Erythroblast (primary cell): ENCODE measurements at regions not wholly inside any gene's neighbourhood (a gene's known extent, or its start where the extent isn't known, plus 50 kb on each side); places are given as distances from the start of the nearest gene placed in this dataset.

Experiments
- GATA1 ChIP-seq: IDR thresholded peaks from 2 replicates; pipeline ENCODE4 v1.6.1; 2011; ENCODE audit warnings: low read depth, mild to moderate bottlenecking, control low read depth, low read length, moderate library complexity
- POLR2A ChIP-seq: IDR thresholded peaks from 2 replicates; pipeline ENCODE4 v1.6.1; 2011; ENCODE audit warnings: mild to moderate bottlenecking, low read length

GRCh38 chr1:94622757-94623156 is 81.2 kb upstream of the F3 start:
- no peak for TF ChIP-seq POLR2A
- no peak for TF ChIP-seq GATA1
